RPMI8226 (cell line): ENCODE measurements at regions not wholly inside any gene's neighbourhood (a gene's known extent, or its start where the extent isn't known, plus 50 kb on each side); places are given as distances from the start of the nearest gene placed in this dataset.

Experiments used
- DNase-seq: peaks from one replicate; pipeline ENCODE4 v3.0.0-alpha.2; 2015

- no peak for DNase-seq
Measured at GRCh38 chr2:133723133-133723532, 154.9 kb upstream of the NCKAP5 start.

- no peak for DNase-seq
Measured at GRCh38 chr2:133726973-133727372, 158.7 kb upstream of the NCKAP5 start.

GRCh38 chr2:133732059-133732458 is 163.8 kb upstream of the NCKAP5 start:
- no peak for DNase-seq

GRCh38 chr2:133732982-133733900 is 165.0 kb upstream of the NCKAP5 start:
- no peak for DNase-seq

GRCh38 chr2:133733901-133734255 is 165.6 kb upstream of the NCKAP5 start:
- DNase-seq = no peak

GRCh38 chr2:133734716-133735495 is 166.6 kb upstream of the NCKAP5 start:
- DNase-seq = no peak

GRCh38 chr2:133736674-133737073 is 168.4 kb upstream of the NCKAP5 start:
- no peak for DNase-seq

- DNase-seq = no peak
Measured at GRCh38 chr2:133737242-133737993, 169.2 kb upstream of the NCKAP5 start.

- no peak for DNase-seq
Measured at GRCh38 chr2:133739039-133739438, 170.8 kb upstream of the NCKAP5 start.

GRCh38 chr2:133740500-133740899 is 172.2 kb upstream of the NCKAP5 start:
- no peak for DNase-seq

- DNase-seq = no peak
Measured at GRCh38 chr2:133748007-133748700, 179.9 kb upstream of the NCKAP5 start.

- DNase-seq = no peak
Measured at GRCh38 chr2:133753665-133754064, 185.4 kb upstream of the NCKAP5 start.

- DNase-seq = no peak
Measured at GRCh38 chr2:133755480-133756300, 187.4 kb upstream of the NCKAP5 start.

GRCh38 chr2:133756833-133757232 is 188.6 kb upstream of the NCKAP5 start:
- no peak for DNase-seq

- no peak for DNase-seq
Measured at GRCh38 chr2:133760376-133760775, 192.1 kb upstream of the NCKAP5 start.

- DNase-seq = no peak
Measured at GRCh38 chr2:133765658-133766057, 197.4 kb upstream of the NCKAP5 start.

- no peak for DNase-seq
Measured at GRCh38 chr2:133766164-133766832, 198.0 kb upstream of the NCKAP5 start.

GRCh38 chr2:133768256-133768655 is 200.0 kb upstream of the NCKAP5 start:
- DNase-seq = no peak

GRCh38 chr2:133768658-133769435 is 200.6 kb upstream of the NCKAP5 start:
- DNase-seq = no peak
